ENCODE measurements at regions not wholly inside any gene's neighbourhood (a gene's known extent, or its start where the extent isn't known, plus 50 kb on each side); places are given as distances from the start of the nearest gene placed in this dataset.

DNA sequence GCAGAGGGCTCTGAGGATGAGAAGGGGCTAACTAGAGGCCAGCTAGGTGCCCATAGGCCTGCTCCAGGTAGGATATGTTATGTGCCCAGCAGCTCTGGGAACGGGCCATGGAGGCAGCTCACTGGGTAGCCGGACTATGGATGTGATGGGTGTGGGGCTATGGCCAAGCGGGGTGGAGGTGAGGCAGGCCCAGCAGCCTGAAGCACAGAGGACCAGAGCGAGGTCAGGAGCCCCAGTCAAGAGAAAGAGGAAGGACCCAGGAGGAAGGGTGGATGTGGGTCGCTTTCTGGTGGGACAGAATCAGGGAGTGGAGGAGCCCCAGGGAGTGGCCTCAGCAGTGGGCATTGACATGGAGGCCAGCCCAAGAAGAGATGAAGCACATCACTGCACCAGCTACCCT, 117.9 kb upstream of the MLN start:
- no peak for DNase-seq

DNA sequence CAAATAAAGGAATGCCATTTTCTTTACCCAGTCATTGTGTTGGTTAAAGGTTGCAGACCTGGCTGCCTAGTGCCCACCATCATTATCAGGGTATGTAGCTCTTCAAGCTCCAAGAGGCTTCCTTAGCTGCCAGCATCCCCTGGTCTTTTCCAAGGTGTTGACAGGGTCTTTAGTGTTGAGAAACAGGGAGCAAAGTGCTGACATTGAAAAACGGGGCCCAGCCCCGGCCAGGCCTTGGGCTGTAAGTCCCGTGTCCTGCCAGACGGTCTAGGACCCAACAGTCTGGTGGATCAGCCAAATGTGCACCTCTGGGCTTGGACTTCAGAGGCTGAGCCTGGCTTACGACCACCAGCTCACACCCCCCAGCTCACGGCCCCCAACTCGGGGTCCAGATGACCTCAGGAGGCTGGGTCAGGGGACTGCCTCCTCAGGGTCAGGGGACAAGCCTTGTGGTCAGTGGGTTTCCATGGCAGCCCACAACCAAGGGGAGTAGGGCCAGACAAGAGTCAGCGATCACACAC, 114.4 kb upstream of the MLN start:
- no peak for DNase-seq

DNA sequence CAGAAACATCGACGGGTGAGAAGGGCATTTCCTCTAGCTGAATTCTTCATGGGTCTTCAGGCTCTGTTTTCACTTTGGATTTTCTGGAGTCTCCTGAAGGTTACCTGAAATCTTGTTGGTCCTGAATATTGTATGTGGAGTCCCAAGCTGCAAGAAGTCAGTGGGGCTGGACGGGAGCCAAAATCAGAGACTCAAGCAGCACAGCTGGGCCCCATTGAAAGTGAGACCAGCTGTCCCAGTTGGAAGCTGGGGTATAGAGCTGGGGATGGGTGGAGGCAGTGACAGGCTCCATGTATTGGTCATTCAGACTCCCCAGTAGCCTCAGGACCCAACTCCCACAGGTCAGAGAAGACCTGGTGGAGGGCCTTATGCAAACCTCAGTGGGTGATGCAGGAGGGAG, 111.3 kb upstream of the MLN start:
- DNase-seq, result no peak

DNA sequence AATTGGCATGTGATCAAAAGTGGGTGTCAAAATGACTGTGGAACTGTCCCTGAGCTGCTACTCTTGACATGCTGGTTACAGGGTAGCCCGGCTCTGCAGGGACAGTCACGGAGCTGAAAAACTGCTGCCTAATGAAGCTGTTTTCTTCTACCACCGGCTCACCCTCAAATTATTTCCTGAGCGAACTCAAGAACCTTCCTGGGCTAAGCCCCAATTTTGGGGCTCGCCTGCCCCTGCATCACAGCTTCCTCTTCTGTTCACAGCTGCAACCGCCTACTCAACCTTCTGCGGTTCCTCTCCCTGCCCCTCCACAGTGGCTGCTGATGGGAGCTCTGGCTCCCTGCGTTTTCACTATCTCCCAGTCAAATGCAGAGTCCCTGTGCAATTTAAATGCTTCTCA, 110.8 kb upstream of the MLN start:
- DNase-seq, result peak; percentile 53 to 56

DNA sequence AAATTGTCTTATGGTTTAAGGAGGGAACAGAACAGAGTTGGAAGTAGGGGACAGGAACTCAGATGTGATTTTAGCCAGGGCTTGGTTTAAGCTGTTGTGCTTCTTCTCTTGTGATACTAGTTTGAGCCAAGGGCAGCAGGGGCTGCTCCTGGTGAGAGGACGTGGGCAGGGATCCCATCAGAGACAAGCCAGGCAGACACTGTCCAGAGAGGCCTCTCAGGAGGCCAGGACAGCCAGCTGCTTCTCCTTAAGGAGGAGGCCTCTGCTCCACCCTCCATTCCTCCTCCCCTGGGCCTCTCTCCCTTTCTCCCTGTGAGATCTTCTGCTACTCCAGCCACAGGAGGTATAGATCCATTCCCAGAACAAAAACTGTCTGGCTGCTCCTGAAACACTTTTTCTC, 108.4 kb upstream of the MLN start:
- no peak for DNase-seq

DNA sequence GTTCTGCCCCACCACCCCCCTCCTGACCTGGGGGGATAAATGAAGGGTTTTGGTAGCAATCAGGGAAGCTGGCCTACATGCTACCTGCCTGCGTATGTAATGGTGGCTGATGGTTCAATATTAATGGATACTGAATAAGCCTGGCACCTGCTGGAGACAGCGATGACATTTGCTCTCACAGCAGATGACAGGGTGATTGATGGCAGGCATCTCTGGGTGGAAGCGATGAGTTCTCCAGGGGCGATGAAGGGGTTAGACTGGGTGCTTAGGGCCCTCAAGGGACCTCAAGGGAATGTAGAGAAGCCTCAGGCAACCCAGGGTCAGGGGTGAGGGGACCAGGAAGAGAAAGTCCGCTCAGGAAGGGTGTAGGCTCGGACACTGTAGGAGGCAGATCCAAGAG, 107.7 kb upstream of the MLN start:
- DNase-seq, result no peak

DNA sequence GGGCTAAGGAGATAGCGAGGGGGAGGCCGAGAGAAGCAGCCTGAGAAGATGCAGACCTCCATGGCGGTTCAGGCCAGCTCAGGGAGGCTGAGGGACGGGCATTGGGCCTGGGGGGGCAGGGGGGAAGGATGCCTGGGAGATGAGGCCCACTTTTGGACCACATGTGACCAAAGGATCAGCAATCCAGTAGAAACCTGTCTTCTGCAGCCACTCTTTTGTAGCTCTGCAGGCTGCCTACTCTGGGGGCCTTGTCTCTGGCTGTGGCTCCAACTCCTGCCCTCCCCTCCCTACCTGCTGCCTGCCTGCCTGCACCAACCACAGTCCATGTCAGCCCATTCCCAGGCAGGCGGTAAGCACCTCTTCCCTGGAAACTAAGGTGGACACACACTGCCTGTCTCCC, 106.8 kb upstream of the MLN start:
- no peak for DNase-seq

DNA sequence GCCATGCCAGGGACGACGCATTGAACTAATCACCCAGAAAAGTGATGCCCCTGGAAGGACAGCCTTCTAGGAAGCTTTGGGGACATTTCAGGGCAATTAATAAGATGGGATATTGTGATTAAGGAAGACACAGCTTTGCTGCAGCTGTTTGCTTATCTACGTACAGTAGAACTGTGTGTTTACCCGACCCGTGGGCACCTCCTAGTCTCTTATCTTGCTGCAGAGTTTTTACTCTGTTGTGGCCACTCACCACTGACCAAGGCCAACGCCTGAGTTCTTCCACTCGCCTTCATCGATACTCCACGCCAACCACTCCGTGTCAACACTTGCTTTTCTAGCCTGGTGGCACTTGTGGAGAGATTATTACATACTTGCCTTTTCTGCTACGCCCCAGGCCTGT, 105.9 kb upstream of the MLN start:
- DNase-seq, result no peak

DNA sequence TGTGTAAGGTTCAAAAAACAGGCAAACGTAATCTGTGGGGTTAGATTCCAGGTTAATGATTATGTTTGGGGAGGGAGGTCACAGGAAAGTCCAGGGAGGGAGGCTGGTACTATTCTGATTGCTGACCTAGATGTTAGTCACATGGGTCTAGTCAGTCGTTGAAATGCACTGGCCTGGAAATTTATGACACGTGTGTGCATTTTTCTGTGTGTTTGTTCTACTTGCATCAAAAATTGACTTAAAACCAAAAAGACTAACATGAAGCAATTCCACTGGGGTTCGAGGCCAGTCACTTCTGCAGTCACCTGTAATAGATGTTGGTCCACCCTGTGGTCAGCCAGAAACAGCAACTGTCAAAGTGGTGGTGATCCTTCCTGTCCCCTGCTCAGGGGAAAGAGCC, 104.2 kb upstream of the MLN start:
- no peak for DNase-seq

DNA sequence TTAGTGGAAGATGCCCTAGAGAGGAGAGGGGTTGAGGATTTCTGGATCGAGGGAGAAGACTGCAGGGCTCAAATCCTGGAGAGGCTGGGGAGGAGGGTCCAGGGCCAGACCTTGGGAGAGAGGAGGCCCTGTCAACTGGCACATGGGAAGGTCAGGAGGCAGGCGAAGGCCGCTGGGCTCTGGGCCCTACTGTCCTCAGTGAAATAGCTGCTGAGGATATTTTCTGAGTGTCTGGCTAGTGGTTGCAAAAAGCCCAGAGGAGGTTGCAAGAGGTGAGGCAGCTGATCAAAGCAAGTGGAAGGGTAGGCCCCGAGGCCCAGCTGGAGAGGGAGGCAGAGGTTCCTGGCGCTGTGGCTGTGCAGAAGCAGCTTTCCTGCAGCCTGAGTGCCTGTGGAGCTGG, 103.4 kb upstream of the MLN start:
- no peak for DNase-seq

DNA sequence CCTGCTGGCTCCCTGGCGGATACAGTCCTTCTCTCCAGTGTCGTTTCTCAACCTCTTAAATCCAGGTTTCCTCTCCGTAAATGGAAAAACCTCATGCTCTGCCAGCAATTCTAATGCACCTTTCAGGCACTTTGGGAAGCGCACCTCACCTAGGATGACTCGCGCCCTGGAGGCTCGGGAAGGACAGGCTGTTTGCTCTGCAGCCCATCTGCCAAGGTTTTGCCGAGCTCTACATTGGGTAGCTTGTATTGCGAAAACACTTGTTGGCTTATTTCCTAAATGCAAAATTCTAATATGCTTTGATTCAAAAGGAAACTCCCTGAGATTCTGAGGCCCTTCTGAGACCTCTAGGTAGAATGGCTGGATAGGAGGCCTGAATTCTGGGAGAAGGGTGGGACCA, 102.6 kb upstream of the MLN start:
- DNase-seq, result no peak

DNA sequence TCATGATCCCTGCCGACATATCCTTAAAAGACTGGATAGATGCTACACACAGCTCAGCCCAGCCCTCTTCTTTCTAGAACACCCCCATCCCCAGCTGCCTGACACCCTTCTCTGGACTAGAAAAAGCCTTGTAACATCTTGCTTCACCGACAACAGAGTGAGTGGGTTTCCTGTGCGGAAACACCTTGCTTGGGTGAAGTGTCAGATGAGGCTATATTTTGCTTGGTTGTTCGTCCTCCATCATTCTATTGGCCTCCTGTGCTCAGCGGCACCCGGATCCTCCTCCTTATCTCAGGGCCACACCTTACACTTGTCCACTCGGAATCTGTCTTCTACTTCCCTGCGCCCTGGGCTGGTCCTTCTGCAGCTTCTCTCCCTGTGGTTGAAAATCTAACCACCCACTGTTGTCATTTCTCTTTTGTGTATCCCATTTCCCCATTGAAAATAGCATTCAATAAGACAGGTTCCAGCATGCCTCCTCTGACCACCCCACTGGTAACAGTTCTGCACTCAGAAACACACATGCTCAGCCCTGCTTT, 101.3 kb upstream of the MLN start:
- DNase-seq, result peak; percentile 63 to 76

DNA sequence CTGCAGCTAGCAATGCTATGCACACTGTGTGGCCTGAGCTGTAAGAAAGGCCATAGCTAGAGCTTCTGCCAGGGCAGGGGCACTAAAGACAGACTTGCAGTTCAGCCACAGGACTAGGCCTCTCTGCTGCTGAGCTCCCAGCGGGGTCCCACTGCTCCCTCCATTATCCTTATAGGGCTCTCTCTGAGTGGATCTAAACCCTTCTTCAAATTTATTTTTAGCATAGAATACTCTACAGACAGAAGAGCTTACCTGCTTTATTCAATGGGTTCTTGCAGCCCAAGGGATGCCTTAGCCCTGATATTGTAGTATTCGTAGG, 100.9 kb upstream of the MLN start:
- DNase-seq, result no peak

DNA sequence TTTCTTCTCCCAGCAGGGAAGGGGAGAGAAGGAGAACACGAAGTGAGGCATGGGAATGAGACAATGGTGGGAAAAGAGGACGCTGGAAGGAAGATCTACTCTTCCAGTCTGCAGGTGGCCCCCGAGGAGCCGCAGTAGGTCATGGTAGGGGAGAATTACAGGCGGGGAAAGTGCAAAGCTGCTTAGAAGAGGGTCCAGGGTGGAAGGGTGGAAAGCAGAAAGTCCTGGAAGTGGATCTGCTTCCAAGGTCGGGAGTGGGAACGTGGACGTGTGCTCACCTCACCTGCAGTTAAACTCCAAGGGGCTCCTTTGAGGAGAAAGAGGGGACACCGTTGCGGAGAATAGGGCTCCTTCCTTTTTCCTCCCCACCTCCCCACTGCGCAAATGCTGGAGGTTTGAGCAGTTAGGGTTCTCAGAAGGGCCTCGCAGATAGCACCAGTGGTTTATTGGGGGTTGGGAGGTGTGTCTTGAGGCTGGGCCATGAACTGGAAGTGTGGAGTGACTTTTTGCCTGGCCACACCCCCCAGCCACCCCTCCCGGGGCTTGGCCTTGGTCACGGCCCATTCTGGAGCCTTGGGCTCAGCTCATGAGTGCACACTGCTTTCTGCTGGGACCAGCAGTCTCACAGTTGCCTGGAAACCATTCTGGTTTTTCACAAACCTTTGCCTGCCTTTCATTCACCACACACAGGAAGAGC, 100.4 kb upstream of the MLN start:
- peak; percentile 80 to 84 for DNase-seq

DNA sequence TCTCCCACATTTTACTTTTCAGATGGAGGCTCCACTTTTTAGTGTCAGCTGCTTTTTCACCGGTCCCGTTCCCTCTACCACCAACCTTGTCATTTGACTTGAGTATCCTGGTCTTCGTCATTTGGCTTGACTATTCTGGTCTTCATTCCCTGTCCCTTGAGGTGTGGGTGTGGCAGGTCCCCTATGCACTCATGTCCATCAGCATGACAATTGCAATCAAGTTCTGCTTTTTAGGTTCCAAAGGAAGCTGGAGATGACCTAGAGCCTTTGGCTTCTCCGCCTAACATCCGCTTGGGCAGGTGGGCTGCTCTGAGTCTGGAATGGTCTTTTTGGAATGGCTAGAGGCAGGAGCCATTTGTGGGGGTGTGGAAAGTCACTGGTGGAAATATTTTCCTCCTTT, 99.8 kb upstream of the MLN start:
- no peak for DNase-seq

DNA sequence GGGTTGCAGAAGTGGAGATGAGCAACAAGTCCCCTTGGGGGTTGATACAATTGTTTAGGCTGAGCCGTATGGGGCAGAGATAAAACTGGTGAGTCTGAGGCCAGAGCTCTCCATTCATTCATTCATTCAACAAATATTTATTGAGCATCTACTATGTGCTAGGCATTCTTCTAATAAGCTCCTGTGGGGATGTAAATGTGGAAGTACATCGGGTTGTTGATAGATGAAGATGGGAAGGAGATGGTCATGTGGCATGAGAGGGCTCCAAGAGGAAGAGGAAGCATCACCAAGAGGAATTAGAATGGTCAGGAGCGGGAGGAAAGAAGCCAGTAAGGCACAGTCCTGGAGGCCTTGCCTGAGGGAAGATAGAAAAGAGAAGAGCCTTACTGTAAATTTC, 98.7 kb upstream of the MLN start:
- no peak for DNase-seq

DNA sequence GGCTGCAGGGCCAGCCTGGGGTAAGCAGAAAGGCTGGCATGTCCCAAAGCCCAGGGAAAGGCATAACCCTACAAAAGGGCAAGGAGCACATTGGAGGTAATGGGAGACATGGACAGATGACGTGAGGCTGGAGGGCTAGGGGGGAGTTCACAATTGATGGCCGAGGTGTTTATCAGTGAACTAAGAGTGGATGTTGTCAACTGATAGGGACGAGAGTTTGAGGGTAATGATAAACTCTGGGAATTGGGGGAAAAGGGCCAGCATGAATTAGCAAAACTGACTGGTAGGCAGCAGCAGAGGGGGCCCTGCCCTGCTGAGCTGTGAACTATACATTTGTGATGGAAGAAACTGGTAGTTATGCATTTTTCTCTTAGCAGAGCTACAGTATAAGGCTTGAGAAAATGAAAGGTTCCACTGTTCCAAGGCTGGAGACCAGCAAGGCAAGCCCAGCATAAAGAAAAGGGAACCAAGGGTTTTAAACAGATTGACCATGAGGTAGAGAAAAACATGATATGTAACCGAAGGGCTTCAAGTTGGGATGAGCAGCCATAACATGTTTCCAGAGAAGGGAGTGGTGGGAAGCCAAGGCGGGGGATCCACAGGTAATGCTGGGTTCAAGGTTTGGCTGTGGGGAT, 98.1 kb upstream of the MLN start:
- DNase-seq, result no peak

DNA sequence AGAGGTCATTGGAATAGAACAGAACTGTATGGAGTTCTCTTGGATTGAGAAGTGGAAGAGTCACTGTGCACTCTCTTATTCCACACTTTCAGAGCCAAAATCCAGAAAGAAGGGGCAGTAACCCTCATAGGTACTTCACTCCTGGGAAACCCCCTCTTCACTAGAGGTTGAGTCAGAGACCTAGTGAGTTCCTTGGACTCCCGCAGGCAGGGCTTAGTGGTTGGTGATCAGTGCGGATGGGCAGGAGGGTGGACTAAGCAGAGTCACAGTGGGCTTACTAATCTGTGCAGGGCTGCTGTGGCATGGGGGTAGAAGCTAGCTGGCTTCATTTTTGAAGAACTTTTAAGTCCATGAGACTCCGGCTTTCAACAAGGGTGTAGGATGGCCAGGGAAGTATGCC, 95.0 kb upstream of the MLN start:
- DNase-seq, result no peak

DNA sequence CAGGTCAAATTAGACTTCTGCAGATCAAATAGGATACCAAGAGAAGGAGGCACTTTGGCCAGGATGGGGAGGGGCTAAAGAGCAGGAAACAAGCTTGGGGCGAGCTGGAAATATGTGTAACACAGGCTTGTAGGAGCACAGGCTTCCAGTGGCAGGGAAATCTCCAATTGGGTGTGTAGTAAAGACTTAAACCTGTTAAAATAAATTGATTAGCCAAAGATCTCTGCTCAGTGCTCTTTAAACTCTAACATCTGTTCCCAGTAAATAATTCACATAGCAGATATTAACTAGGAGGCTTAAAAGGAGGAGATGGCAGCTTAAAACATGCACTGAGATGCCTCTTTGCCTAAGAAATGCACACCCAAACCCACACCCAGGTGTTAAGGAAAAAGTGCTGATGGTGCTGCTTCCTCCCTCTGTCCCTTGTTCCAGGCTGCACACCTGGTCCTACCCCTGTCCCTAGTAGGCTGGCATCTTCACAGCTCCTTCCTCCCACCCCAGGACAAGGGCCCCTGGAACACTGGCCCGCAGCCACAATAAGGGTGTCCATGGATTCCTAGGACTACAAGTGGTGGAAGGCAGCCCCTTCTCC, 93.5 kb upstream of the MLN start:
- no peak for DNase-seq

DNA sequence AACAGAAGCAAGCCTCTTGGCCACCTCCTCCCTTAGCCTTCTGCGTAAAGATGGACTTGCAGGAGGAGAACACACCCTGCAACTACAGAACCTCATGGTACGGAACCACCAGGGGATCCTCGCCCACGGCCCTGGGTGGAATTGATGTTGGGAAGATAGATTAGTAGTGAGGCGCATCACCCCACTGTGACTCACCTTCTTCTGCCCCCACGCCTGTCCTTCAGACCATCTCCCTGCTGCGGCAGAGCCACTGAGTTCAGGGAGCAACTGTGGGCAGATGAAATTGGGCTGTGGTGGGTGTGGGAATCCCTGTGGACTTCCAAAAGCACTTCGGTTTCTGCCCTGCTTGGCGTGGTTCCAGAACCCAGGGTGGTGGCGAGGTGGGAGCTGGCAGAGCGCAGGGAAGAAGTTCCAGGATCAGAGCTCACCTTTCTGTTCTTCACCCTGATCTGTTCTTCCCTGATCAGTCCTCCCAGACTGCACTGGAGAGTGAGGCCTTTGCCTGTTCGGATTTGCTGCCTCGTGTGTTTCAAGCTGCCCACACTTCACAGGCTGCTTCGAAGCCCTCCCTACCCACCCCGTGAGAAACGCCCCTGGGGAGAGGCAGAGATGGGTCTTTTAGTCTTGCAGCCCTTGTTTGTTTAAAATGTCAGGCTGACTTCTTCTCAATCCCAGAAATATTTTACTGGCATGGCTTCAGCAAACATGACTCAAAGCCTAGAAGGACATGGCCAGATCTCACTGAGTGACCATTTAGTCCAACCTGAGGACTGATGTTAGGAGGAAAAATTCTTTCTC, 92.8 kb upstream of the MLN start:
- no peak for DNase-seq

DNA sequence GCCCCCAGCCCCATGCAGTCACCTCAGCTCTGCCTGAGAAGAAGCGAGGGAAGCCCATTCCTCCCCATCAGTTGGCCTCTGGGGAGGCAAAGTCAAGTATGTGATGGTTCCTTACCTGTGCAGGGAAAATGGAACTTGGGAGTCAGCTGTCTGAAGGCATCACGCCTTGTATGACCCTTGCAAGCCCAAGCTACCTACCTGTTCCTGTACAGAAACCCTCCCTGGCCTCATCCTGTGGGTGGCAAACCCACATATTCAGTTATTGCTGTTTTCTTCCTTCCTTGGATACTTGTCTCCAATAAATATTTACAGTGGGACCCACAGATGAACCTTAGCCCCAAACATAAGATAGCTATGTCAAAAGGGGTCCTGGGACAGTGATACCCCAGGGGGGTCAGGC, 92.2 kb upstream of the MLN start:
- DNase-seq, result no peak

DNA sequence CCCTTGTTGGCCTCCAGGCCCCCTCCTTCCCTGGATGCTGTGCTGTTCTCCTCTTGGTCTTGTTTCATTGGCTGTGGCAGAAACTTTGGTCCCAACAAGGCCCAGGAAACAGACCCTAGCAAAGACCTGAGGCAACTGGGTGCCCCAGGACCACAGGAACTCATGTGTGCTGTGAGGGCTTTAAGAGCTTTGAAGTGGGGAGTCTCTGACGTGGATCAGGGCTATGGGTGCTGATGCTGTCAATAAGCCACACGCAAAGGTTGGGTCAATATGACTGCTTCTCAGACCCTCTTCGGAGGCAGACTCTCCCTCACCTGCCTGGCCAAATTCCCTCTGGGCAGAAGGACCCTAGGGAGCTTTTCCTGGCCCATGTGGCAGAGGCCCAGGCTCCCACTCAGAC, 91.5 kb upstream of the MLN start:
- DNase-seq, result peak; percentile 4 to 19

DNA sequence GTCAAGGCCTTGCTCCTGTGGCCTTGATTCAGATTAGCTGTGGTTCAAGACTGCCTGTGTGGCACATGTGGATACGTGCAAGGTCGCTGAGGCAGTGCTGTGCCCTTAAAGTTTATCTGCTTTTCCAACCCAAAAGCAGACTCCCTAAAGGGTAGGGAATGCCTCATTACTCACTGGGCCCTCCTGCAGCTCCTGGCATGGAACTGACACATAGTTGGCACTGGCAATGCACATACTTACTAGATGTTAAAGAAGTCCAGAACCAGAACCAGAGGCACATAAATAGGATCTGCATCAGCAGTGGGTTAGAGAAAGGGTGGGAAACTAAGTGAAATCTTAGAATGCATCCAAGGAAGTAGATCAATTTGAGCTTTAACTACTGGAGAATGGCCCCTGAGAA, 90.6 kb upstream of the MLN start:
- no peak for DNase-seq
